Esophagus squamous epithelium (tissue), 4 donors: ENCODE measurements at regions not wholly inside any gene's neighbourhood (a gene's known extent, or its start where the extent isn't known, plus 50 kb on each side); places are given as distances from the start of the nearest gene placed in this dataset.

Experiments used
- POLR2A ChIP-seq, 4 donors: fragments of 450-650 bp; IDR thresholded peaks; one replicate each; pipeline ENCODE4 v1.6.1; 2017; ENCODE audit warnings: antibody characterized with exemption in 4 of 4, mild to moderate bottlenecking in 4 of 4, moderate library complexity in 3 of 4
- TF ChIP-seq, protein P1 (sequence below), 6 experiments: fragments of 450-650 bp in 4 of 6; fragments of 200-600 bp in 2 of 6; sonication (generic) in 2 of 6; IDR thresholded peaks; one replicate each; pipeline ENCODE4 v1.5.1; 2016 to 2019; ENCODE audit warnings: antibody characterized with exemption in 6 of 6, mild to moderate bottlenecking in 4 of 6, moderate library complexity in 4 of 6

DNA sequence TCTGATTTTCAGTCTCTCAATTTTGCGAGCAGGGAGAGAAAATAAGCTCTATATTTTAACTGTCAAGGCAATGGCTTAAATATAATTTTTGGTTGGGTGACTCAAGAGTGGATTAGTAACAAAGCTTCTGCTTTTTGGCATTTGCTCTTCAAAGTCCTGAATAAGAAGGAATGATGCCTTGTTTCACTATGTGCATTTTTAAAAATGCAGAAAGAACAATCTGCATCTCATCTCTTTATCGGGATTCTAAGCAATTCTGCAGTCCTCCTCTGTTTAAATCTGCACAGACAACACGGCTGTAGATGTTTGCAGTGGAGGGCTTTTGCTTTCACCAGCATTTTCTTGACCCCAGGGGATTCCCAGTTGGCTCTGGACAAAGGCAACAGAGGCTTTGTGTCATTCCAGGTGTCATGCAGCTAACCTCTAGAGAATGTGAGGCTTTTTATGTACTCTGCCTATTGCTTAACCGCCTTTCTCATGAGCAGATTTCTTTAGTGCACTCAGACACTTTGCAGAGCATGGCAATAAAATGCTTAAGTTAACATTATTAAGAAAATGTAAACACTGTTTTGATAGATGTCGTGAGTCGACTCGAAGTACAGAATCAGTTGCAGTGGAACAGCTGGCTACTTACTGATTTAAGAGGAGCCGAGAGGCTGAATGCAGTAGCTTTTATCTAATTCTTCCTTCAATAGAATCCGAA is 783.2 kb upstream of the NEGR1 start:
- TF ChIP-seq, protein P1, sequence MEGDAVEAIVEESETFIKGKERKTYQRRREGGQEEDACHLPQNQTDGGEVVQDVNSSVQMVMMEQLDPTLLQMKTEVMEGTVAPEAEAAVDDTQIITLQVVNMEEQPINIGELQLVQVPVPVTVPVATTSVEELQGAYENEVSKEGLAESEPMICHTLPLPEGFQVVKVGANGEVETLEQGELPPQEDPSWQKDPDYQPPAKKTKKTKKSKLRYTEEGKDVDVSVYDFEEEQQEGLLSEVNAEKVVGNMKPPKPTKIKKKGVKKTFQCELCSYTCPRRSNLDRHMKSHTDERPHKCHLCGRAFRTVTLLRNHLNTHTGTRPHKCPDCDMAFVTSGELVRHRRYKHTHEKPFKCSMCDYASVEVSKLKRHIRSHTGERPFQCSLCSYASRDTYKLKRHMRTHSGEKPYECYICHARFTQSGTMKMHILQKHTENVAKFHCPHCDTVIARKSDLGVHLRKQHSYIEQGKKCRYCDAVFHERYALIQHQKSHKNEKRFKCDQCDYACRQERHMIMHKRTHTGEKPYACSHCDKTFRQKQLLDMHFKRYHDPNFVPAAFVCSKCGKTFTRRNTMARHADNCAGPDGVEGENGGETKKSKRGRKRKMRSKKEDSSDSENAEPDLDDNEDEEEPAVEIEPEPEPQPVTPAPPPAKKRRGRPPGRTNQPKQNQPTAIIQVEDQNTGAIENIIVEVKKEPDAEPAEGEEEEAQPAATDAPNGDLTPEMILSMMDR (IDR thresholded peaks at IDR 0.05) = no peak
- no peak for TF ChIP-seq POLR2A (IDR thresholded peaks at IDR 0.05)
